Erythroblast (primary cell): ENCODE measurements at regions not wholly inside any gene's neighbourhood (a gene's known extent, or its start where the extent isn't known, plus 50 kb on each side); places are given as distances from the start of the nearest gene placed in this dataset.

Experiments
- DNase-seq, 2 experiments: peaks; one replicate each; lab custom pipeline; 2025; lab: John Stamatoyannopoulos, UW
- GATA1 ChIP-seq: IDR thresholded peaks from 2 replicates; pipeline ENCODE4 v1.6.1; 2011; ENCODE audit warnings: low read depth, mild to moderate bottlenecking, control low read depth, low read length, moderate library complexity
- POLR2A ChIP-seq: IDR thresholded peaks from 2 replicates; pipeline ENCODE4 v1.6.1; 2011; ENCODE audit warnings: mild to moderate bottlenecking, low read length

GRCh38 chr10:84811113-84811512 lies 482.7 kb downstream of the CCSER2 start:
- no peak for TF ChIP-seq POLR2A
- TF ChIP-seq GATA1, result no peak
- no peak for DNase-seq

GRCh38 chr10:84818961-84819360 lies 490.6 kb downstream of the CCSER2 start:
- no peak for DNase-seq
- TF ChIP-seq POLR2A (no peak), GATA1 (no peak)

- TF ChIP-seq POLR2A (no peak), GATA1 (no peak)
- no peak for DNase-seq
These were observed 491.7 kb downstream of the CCSER2 start for GRCh38 chr10:84820120-84820519.

- DNase-seq, result no peak
- TF ChIP-seq GATA1, result no peak
- no peak for TF ChIP-seq POLR2A
These were observed 492.2 kb downstream of the CCSER2 start for GRCh38 chr10:84820596-84820995.

- no peak for DNase-seq
- TF ChIP-seq GATA1 (no peak), POLR2A (no peak)
These were observed 494.7 kb downstream of the CCSER2 start for GRCh38 chr10:84822931-84823630.

- DNase-seq, result no peak
- TF ChIP-seq POLR2A (no peak), GATA1 (no peak)
These were observed 496.1 kb downstream of the CCSER2 start for GRCh38 chr10:84824525-84824924.

- no peak for TF ChIP-seq GATA1
- TF ChIP-seq POLR2A, result no peak
- DNase-seq, result no peak
These were observed 496.9 kb downstream of the CCSER2 start for GRCh38 chr10:84825330-84825729.

GRCh38 chr10:84826704-84827103 lies 498.3 kb downstream of the CCSER2 start:
- TF ChIP-seq GATA1, result no peak
- no peak for TF ChIP-seq POLR2A

GRCh38 chr10:84829131-84829530 lies 500.7 kb downstream of the CCSER2 start:
- TF ChIP-seq GATA1 (no peak), POLR2A (no peak)
- DNase-seq, result no peak

More at GRCh38 chr10:84826704-84827103, 498.3 kb downstream of the CCSER2 start:
- DNase-seq, result no peak

- DNase-seq, result no peak
- TF ChIP-seq GATA1 (no peak), POLR2A (no peak)
These were observed 508.8 kb downstream of the CCSER2 start for GRCh38 chr10:84837041-84837812.

- no peak for DNase-seq
- no peak for TF ChIP-seq GATA1
- TF ChIP-seq POLR2A, result no peak
These were observed 509.5 kb downstream of the CCSER2 start for GRCh38 chr10:84837877-84838276.

- DNase-seq, result no peak
- TF ChIP-seq GATA1 (no peak), POLR2A (no peak)
These were observed 510.5 kb downstream of the CCSER2 start for GRCh38 chr10:84838851-84839250.

GRCh38 chr10:84842593-84842992 lies 514.2 kb downstream of the CCSER2 start:
- TF ChIP-seq GATA1, result no peak
- no peak for TF ChIP-seq POLR2A
- no peak for DNase-seq

GRCh38 chr10:84844461-84844860 lies 516.1 kb downstream of the CCSER2 start:
- no peak for DNase-seq
- TF ChIP-seq POLR2A (no peak), GATA1 (no peak)
